NCI-H1105 treated with DMSO at 0.1 percent for 48 hours (cell line): ENCODE measurements at regions not wholly inside any gene's neighbourhood (a gene's known extent, or its start where the extent isn't known, plus 50 kb on each side); places are given as distances from the start of the nearest gene placed in this dataset.
"Not testable (repeated sequence)": the region's sequence is repeated elsewhere in the genome, so short reads cannot be mapped to it uniquely, and the experiment has no call there.

Experiments used
- DNase-seq: peaks from one replicate; lab custom pipeline; 2025; lab: John Stamatoyannopoulos, UW

GRCh38 chr14:48714366-48714765 is 871.8 kb downstream of the RPS29 start:
- no peak for DNase-seq

GRCh38 chr14:48710133-48710532 is 876.0 kb downstream of the RPS29 start:
- no peak for DNase-seq

- no peak for DNase-seq
These were observed 876.8 kb downstream of the RPS29 start for GRCh38 chr14:48709277-48709785.

GRCh38 chr14:48704639-48705038 is 881.5 kb downstream of the RPS29 start:
- no peak for DNase-seq

GRCh38 chr14:48703728-48704467 is 882.3 kb downstream of the RPS29 start:
- peak; percentile 10 for DNase-seq

- not testable (repeated sequence) for DNase-seq
These were observed 888.8 kb downstream of the RPS29 start for GRCh38 chr14:48697362-48697761.

- DNase-seq: no peak
These were observed 892.4 kb downstream of the RPS29 start for GRCh38 chr14:48693793-48694192.

GRCh38 chr14:48690349-48690748 is 895.8 kb downstream of the RPS29 start:
- DNase-seq: peak; percentile 22

- no peak for DNase-seq
These were observed 899.5 kb downstream of the RPS29 start for GRCh38 chr14:48686650-48687049.

GRCh38 chr14:48672506-48672905 is 913.7 kb downstream of the RPS29 start:
- DNase-seq: no peak

- DNase-seq: no peak
These were observed 915.2 kb downstream of the RPS29 start for GRCh38 chr14:48670939-48671338.

GRCh38 chr14:48665077-48665784 is 920.9 kb downstream of the RPS29 start:
- DNase-seq: no peak

- DNase-seq: no peak
These were observed 942.9 kb downstream of the RPS29 start for GRCh38 chr14:48643241-48643640.

GRCh38 chr14:48628870-48629269 is 953.5 kb upstream of the MDGA2 start:
- no peak for DNase-seq

- no peak for DNase-seq
These were observed 947.6 kb upstream of the MDGA2 start for GRCh38 chr14:48622980-48623379.

- no peak for DNase-seq
These were observed 942.7 kb upstream of the MDGA2 start for GRCh38 chr14:48618057-48618456.

- no peak for DNase-seq
These were observed 941.5 kb upstream of the MDGA2 start for GRCh38 chr14:48616931-48617330.

GRCh38 chr14:48615618-48616017 is 940.2 kb upstream of the MDGA2 start:
- DNase-seq: no peak

- DNase-seq: no peak
These were observed 938.6 kb upstream of the MDGA2 start for GRCh38 chr14:48614003-48614402.

GRCh38 chr14:48606960-48607359 is 931.6 kb upstream of the MDGA2 start:
- DNase-seq: not testable (repeated sequence)

- DNase-seq: peak; percentile 54
These were observed 923.1 kb upstream of the MDGA2 start for GRCh38 chr14:48598458-48598857.

- no peak for DNase-seq
These were observed 910.7 kb upstream of the MDGA2 start for GRCh38 chr14:48586099-48586498.

- DNase-seq: no peak
These were observed 908.6 kb upstream of the MDGA2 start for GRCh38 chr14:48584031-48584430.
